C4-2B (cell line): ENCODE measurements at regions not wholly inside any gene's neighbourhood (a gene's known extent, or its start where the extent isn't known, plus 50 kb on each side); places are given as distances from the start of the nearest gene placed in this dataset.

Experiments used
- H3K27ac ChIP-seq: fragments of 450-650 bp; 2 replicates; pipeline ENCODE4 v1.5.1; 2017
- ZFX ChIP-seq: fragments of 450-650 bp; IDR thresholded peaks from 2 replicates; pipeline ENCODE4 v1.6.1; 2017
- TF ChIP-seq, protein P1 (sequence below): fragments of 450-650 bp; conservative IDR thresholded peaks from 2 replicates; pipeline ENCODE4 v1.5.1; 2017; ENCODE audit warnings: mild to moderate bottlenecking

DNA sequence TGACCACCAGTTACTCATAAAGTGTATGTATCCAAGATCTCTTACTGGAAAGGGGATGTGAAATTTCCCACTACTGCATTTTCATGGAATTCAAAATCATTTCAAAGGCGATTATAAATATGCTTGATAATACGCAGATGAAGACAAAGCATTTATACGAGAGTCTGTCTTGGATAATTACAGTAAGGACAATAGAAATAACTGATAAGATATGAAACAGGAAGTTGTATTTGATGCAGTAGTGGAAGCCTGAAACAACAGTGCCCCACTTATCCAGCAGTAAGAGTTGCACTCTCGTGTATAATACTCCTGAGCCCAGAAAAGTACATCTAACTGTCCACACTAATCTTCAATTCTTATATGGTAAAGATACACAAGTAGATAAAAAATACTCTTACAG is 188.7 kb upstream of the POU5F2 start:
- no peak overlapping the region for H3K27ac ChIP-seq
- TF ChIP-seq, protein P1, sequence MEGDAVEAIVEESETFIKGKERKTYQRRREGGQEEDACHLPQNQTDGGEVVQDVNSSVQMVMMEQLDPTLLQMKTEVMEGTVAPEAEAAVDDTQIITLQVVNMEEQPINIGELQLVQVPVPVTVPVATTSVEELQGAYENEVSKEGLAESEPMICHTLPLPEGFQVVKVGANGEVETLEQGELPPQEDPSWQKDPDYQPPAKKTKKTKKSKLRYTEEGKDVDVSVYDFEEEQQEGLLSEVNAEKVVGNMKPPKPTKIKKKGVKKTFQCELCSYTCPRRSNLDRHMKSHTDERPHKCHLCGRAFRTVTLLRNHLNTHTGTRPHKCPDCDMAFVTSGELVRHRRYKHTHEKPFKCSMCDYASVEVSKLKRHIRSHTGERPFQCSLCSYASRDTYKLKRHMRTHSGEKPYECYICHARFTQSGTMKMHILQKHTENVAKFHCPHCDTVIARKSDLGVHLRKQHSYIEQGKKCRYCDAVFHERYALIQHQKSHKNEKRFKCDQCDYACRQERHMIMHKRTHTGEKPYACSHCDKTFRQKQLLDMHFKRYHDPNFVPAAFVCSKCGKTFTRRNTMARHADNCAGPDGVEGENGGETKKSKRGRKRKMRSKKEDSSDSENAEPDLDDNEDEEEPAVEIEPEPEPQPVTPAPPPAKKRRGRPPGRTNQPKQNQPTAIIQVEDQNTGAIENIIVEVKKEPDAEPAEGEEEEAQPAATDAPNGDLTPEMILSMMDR: no peak
- TF ChIP-seq ZFX: no peak

- H3K27ac ChIP-seq: no peak overlapping the region
- no peak for TF ChIP-seq ZFX
- TF ChIP-seq, protein P1: no peak
Observed at GRCh38 chr5:93929131-93929530, 187.7 kb upstream of the POU5F2 start.

- TF ChIP-seq ZFX: no peak
- TF ChIP-seq, protein P1: no peak
- H3K27ac ChIP-seq: no peak overlapping the region
Observed at GRCh38 chr5:93926831-93927620, 185.6 kb upstream of the POU5F2 start.

DNA sequence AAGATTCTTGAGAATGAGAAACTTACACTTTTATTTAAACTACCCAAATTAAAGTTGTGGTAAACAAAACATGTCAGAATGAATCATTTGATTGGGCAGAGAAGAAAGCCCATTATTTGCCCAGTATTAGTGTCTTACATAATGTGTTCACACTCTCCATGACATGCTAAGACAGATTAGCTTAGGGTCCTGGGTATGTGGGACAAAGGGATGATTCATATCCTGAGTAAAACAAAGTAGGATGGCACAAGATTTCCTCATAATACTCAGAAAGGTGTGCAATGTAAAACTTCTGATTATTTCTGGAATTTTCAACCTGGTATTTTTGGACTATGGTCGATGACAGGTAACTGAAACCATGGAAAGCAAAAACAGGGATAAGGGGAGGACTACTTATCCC is 183.9 kb upstream of the POU5F2 start:
- no peak overlapping the region for H3K27ac ChIP-seq
- TF ChIP-seq, protein P1: no peak
- no peak for TF ChIP-seq ZFX

DNA sequence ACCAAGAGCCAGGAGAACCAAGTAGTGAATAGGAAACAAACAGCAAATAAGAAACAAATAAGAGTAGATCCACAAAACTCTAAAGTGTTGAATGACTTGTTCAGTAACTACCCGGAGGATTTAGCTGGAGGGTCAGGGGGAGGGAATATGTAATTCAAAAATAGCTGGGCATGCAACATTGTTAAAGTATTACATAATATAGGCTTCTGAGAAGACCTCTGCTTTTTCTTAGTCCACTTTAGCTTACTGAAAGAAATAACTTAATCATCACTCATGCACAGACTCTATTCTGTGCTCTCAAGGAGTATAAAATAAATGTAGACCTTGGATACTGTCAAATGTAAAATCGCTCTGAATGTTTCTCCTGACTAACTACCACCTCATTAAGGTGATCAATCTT is 183.2 kb upstream of the POU5F2 start:
- TF ChIP-seq ZFX: no peak

GRCh38 chr5:93922551-93922950 is 181.2 kb upstream of the POU5F2 start:
- TF ChIP-seq, protein P1: no peak
- H3K27ac ChIP-seq: no peak overlapping the region

More for the DNA sequence above, 183.2 kb upstream of the POU5F2 start:
- H3K27ac ChIP-seq: no peak overlapping the region

DNA sequence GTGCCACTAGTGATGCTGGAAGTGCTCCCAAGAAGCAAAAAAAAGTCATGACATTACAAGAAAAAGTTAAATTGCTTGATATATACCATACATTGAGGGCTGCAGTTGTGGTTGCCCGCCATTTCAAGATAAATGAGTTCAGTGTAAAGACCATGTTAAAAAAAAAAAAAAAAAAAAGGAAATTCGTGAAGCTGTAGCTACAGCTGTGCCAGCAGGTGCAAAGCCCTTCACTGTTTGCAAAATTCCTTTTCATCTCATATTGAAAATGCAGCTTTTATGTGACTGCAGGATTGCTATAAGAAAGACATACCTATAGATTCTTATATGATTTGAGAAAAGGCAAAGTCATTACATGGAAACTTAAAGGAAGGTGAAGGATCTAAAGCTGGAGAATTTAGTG is 179.6 kb upstream of the POU5F2 start:
- TF ChIP-seq, protein P1: no peak
- TF ChIP-seq ZFX: no peak
- H3K27ac ChIP-seq: no peak overlapping the region

DNA sequence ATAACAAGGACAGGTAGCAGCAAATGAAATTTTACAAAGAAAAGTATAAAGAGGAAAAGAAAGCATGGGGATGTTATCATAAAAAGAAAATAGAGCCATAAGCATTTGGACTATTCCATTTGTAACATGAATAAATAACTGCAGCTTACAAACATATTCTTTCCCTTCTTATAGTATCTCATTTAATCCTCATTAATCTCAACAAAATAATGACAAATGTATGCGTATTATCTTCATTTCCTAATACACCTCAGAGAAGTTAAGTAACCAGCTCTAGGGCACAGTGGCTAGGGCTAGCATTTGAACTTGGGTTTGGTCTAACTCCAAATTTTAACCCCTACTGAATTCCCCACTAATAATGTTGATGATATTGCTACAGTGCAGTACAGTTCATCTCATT is 175.5 kb upstream of the POU5F2 start:
- TF ChIP-seq, protein P1: no peak
- no peak for TF ChIP-seq ZFX

More for the DNA sequence above, 175.5 kb upstream of the POU5F2 start:
- H3K27ac ChIP-seq: no peak overlapping the region
